GM18508 (cell line): ENCODE measurements at regions not wholly inside any gene's neighbourhood (a gene's known extent, or its start where the extent isn't known, plus 50 kb on each side); places are given as distances from the start of the nearest gene placed in this dataset.
"Not testable (repeated sequence)": the region's sequence is repeated elsewhere in the genome, so short reads cannot be mapped to it uniquely, and the experiment has no call there.

Experiments used
- ATAC-seq: cut with Tn5 transposase; IDR thresholded peaks from one replicate; pipeline ENCODE4 v1.9.1; 2021; ENCODE audit warnings: moderate number of reproducible peaks; ENCODE audit not compliant: insufficient read depth, unreplicated experiment

DNA sequence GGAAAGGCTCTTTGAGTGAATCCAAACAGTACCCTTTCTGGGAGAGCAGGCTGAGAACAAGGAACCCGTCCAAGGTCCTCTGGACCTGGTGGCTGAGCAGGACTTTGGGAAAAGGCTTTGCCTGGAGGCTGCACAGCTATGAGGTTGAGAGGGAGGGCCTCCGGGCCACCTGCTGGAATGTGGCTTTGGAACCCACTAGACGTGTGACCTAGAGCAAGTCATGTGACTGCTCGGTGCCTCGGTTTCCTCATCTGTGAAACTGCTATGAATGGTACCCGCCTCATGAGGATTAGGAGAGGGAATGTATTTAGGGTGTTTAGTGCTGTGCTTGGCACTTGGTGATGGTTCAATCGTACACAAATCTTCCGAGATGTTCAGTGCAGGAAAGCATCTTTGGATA, 50.4 kb downstream of the HAPSTR1 start:
- no peak for ATAC-seq

DNA sequence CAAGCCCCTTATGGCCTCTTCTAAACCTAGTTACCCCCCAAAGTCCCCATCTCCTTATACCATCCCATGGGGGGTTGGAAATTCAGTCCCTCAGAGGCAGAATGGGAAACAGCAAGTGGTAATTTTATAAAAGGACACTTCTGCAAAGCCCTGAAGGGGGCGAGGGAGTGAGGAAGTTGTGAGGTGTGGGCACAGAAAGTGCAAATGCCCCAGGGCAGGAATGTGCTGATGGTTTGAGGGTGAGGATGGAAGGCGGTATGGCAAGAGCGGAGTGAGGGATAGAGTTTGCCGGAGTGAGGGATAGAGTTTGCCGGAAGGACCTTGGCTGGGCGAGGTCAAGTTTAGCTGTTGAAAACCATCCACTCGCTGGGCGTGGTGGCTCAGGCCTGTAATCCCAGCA, 52.7 kb downstream of the HAPSTR1 start:
- ATAC-seq, result no peak

DNA sequence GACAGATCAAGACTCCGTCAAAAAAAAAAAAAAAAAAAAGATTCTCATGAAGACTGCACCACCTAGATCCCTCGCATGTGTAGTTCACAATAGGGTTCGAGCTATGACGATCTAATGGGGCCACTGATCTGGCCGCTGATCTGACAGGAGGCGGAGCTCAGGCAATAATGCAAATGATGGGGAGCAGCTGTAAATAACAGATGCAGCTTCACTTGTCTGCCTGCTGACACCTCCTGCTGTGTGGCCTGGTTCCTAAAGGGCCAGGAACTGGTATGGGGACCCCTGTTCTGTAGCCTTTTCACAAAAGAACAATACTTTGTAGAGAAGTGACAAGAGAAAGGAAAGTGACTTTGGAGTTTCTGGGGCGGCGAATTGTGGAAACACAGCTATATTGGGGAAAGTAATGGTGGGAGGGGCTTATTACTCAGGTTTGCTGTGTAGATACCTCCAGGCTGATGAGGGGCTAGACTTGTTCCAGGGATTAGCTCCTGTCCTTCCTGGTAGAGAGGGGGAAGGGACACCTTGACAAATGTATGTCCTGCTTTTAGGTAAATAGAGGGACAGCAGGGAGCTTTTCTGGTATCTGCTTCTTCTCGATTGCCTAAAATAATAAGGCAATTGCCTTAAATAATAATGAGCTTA, 57.1 kb downstream of the HAPSTR1 start:
- no peak for ATAC-seq

DNA sequence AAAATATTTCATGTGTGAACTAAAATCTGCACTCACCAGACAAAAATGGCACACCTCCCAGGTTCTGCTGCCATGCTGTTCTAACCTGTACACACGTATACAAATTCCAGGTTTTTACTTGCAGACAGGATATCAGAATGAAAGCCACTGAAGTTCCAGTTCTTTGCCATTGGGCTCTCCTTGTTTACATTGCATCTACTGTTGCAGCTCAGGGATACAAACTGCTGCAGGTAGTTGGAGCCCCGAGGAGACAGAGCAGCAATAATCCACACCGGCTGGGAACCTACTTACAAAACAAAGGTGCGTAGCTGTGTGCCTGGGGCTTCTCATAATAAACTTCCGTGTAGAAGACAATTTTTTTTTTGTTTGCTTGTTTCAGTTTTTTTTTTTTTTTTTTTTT, 59.6 kb downstream of the HAPSTR1 start:
- no peak for ATAC-seq

DNA sequence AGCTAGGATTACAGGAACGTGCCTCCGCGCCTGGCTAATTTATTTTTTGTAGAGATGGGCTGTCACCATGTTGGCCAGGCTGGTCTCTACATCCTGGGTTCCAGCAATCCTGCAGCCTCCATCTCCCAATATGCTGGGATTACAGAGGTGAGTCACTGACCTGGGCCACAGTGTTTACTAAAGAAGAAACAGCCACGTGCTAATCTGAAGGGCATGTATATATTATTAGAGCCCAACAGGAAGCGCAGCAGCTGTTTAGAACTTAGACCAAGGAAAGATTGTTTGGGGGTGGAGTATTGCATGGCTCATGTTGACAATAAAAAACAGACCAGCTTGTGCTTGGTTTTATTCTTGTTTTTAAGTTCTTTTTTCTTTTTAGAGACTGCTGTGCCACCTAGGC, 60.2 kb downstream of the HAPSTR1 start:
- ATAC-seq, result no peak

DNA sequence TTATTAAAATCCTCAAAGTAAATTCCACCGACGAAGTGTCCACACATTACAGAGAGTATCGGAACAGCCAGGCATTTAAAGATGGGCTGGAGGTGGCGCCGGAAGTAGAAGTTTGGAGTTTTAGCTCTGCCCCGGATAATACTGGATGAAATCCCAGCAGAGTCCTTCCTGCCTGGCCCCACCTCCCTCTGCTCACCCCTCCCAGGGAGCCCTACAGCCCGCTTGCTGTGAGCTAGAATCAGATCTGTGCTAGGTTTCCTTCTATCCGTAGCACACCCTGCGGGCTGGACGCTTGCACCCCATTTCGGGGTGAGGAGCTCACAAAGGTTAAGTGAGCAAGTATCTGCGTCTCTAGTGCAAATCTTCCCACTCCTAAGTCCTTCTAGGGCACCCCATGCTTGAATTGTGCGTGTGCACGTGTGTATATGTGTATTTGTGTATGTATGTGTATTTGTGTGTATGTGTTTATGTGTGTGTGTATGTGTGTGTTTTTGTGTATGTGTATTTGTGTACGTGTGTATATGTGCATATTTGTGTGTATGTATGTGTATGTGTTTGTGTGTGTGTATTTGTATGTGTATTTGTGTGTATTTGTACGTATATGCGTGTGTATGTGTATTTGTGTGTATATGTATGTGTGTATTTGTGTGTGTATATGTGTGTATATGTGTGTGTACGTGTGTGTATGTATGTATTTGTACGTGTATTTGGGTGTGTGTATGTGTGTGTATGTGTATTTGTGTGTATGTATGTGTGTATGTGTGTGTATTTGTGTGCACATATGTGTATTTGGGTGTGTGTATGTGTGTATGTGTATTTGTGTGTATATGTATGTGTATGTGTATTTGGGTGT, 61.4 kb downstream of the HAPSTR1 start:
- no peak for ATAC-seq

DNA sequence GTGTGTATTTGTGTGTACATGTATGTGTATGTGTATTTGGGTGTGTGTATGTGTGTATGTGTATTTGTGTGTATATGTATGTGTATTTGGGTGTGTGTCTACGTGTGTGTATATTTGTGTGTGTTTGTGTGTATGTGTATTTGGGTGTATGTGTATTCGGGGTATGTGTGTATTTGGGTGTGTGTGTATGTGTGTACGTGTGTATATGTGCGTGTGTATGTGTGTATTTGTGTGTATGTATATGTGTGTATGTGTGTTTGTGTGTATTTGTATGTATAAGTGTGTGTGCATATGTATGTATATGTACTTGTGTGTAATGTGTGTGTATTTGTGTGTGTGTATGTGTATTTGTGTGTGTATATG, 62.0 kb downstream of the HAPSTR1 start:
- no peak for ATAC-seq

DNA sequence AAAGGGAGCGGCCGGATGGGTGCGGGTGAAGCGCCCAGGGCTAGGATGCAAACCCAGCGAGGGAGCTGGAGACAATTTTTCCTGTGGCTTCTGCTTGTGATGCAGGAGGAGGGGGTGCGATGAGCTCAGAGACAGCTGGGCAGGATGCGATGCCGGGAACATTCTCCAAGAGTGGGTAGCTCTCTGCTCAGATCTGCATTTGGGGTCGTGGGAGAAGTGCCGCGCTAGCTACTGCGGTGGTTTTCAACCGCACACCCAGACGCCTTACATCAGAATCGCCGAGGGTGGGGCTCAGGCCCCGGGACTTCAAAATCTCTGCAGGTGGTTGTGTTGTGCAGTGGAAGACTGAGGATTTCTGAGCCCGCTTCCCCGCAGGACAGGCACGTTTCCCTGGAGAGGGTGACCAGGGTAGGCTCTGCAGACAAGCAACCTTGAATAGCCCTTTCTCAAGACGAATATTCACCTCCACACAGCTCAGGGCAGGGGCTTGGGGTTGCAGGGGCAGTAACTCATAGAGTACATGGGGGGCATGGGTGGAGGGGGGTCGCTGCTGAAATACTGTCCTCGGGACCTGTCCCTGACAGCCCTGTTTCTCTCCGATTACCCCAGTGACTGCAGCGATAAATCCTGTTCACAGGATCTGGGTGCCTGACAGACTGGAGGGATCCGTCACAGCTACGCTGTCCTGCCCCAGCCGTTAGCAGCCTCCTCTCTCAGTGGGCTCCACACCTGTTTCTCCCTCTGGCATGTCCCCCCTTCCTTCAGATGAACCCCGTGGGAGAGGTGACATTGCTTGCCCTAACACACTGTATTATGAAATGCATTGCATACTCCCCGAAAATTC, 63.3 kb downstream of the HAPSTR1 start:
- no peak for ATAC-seq

DNA sequence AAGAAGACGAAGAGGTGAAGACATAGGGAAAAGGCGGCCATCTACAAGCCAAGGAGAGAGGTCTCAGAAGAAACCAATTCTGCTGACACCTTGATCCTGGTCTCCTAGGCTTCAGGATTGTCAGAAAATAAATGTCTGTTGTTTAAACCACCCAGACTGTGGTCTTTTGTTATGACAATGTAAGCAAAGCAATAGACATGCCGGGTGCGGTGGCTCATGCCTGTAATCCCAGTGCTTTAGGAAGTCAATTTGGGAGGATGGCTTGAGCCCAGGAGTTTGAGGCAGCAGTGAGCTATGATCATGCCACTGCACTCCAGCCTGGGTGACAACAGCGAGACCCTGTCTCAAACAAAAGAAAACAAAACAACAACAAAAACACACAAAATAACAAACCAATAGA, 64.4 kb downstream of the HAPSTR1 start:
- ATAC-seq, result no peak

DNA sequence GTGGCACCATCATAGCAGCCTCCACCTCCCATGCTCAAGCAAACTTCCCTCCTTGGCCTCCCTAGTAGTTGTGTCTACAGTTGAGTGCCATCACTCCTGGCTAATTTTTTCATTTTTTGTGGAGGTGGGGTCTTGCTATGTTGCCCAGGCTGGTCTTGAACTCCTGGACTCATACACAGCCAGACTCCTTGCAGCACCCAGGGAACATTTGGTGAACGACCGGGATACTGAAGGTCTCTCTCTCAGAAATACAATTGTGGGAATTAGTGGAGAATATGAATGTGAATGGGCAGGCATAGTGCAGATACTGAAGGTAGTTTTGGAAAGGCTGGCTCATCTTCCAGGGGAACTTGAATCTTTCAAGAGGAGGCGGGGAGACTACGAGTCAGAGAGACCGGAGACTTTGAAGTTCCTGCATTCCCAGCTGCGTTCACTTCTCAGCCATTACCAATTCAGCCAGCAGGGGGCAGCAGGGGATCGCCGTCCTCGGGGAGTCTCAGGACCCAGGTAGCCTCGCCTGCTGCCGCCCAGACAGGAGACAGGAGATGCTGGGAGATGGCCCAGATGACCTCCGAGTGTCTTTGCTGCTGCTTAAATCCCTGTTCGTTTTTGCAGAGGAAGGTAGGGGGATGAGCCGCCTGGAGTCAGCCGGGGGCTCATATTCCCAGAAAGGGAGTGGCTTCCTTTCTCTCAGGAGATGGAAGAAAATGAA, 68.6 kb downstream of the HAPSTR1 start:
- no peak for ATAC-seq

DNA sequence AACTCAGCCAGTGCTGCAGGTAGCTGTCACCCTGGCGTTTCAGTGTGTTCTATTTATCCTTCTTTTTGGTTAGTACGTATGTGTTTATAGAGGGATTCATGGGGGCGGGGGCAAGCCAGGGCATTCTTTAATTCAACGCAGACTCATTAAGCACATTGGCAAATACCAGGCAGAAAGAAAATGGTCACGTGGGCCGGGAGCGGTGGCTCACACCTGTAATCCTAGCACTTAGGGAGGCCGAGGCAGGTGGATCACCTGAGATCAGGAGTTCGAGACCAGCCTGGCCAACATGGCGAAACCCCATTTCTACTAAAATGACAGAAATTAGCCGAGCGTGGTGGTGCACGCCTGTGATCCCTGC, 69.1 kb downstream of the HAPSTR1 start:
- no peak for ATAC-seq

DNA sequence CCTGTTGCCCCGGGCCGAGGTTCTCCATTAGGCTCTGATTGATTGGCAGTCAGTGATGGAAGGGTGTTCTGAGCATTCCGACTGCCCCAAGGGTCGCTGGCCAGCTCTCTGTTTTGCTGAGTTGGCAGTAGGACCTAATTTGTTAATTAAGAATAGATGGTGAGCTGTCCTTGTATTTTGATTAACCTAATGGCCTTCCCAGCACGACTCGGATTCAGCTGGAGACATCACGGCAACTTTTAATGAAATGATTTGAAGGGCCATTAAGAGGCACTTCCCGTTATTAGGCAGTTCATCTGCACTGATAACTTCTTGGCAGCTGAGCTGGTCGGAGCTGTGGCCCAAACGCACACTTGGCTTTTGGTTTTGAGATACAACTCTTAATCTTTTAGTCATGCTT, 74.2 kb downstream of the HAPSTR1 start:
- no peak for ATAC-seq

DNA sequence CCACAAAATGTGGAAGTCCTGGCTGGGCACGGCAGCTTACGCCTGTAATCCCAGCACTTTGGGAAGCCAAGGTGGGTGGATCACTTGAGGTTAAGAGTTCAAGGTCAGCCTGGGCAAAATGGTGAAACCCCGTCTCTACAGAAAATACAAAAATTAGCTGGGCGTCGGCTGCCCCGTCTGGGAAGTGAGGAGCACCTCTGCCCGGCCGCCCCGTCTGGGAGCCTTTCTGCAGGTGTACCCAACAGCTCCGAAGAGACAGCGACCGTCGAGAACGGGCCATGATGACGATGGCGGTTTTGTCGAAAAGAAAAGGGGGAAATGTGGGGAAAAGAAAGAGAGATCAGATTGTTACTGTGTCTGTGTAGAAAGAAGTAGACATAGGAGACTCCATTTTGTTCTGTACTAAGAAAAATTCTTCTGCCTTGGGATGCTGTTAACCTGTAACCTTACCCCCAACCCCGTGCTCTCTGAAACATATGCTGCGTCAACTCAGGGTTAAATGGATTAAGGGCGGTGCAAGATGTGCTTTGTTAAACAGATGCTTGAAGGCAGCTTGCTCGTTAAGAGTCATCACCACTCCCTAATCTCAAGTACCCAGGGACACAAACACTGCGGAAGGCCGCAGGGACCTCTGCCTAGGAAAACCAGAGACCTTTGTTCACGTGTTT, 75.0 kb downstream of the HAPSTR1 start:
- ATAC-seq, result not testable (repeated sequence)

DNA sequence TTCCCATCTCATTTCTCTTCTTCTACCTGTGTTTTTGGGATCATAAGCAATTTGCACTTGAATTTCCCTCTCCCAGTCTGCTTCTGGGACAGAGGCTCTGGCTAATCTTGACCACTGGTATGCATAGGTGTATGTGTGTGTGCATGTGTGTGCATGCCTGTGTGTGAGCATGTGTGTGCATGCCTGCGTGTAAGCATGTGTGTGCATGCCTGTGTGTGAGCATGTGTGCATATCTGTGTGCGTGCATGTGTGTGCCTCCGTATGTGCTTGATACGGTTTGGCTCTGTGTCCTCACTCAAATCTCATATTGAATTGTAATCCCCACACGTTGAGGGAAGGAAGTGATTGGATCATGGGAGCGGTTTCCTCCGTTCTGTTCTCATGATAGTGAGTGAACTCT, 77.7 kb downstream of the HAPSTR1 start:
- no peak for ATAC-seq

DNA sequence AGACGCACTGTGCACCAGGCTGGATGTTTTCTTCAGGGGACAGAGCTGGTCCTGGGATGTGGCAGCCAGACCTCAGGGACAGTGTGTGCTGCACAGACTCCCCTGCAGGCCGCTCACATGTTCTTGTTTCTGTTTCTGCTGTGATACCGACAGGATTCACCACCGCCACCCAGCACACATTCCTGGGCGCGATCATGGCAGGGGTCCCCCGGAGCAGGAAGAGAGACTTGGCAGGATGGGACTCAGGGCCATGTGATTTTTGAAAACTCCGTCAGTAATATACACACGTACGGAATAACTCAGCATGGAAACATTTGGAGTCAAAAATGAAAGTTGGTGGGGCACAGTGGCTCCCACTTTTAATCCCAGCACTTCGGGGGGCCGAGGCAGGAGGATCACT, 79.0 kb downstream of the HAPSTR1 start:
- ATAC-seq, result no peak

DNA sequence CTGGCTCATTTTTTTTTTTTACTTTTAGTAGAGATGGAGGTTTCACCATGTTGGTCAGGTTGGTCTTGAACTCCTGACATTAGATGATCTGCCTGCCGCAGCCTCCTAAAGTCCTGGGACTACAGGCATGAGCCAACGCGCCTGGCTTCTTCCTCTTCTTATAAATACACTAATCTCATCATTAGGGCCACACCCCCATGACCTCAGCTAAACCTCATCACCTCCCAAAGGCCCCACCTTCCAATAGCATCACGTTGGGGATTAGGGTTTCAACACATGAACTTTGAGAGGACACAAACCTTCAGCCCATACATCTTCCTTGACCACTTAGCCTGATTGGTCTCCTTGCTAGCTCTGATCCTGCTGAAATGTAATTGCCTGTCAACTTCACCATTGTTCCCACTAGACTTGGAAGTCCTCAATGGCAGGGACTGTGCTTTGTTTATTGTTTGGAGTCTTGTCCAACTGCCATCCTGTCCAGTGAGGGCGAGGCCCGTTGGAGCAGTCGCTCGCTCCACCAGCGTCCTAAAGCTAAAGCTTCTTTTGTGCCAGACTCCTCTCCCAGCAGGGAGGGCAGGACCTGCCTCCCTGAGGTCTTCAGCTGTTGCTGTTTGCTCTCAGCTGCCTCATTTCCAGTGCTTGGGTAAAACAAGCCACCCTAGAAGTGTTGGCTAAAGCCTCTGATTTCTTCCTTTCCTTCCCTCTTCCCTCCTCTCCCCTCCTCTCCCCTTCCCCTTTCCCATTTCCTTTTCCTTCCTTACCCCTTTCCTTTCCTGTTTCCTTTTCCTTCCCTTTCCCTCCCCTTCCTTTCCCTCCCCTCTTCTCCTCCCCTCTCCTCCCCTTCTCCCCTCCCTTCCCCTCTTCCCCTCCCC, 85.3 kb downstream of the HAPSTR1 start:
- ATAC-seq, result no peak

DNA sequence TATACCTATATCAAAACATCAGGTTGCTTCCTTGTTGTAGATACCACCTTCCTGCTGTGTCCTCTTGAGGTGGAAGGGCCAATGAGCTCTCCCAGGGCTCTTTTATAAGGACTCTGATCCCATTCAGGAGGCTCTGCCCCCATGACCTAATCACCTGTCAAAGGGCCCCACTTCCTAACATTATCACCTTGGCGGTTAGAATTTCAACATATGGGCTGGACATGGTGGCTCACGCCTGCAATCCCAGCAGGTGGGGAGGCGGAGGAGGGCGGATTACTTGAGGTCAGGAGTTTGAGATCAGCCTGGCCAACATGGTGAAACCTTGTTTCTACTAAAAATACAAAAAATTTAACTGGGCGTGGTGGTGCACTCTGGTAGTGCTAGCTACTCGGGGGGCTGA, 86.4 kb downstream of the HAPSTR1 start:
- no peak for ATAC-seq

DNA sequence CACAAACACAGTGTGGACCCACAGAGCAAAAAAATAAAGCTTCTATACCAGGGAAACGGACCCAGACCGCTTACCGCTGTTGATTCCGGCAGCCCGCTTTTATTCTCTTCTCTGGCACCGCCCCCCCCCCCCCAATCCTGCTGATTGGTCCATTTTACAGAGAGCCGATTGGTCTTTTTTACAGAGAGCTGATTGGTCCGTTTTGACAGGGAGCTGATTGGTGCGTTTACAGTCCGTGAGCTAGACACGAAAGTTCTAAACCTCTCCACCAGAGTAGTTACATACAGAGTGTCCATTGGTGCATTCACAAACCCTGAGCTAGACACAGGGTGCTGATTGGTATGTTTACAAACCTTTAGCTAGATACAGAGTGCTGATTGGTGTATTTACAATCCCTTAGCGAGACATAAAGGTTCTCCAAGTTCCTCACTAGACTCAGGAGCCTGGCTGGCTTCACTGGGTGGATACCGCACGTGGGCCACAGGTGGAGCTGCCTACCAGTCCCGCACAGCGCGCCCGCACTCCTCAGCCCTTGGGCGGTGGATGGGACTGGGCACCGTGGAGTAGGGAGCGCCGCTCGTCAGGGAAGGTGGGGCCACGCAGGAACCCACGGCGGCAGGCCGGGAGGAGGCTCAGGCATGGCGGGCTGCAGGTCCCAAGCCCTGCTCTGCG, 92.4 kb downstream of the HAPSTR1 start:
- ATAC-seq, result no peak

DNA sequence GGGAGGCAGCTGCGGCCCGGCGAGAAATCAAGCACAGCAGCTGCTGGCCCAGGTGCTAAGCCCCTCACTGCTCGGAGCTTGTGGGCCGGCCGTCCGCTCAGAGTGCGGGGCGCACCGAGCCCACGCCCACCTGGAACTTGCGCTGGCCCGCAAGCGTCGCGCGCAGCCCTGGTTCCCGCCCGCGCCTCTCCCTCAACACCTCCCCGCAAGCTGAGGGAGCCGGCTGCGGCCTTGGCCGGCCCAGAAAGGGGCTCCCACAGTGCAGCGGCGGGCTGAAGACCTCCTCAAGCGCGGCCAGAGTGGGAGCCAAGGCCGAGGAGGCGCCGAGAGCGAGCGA, 92.9 kb downstream of the HAPSTR1 start:
- no peak for ATAC-seq
